Tibial nerve (tissue), 4 donors: ENCODE measurements at regions not wholly inside any gene's neighbourhood (a gene's known extent, or its start where the extent isn't known, plus 50 kb on each side); places are given as distances from the start of the nearest gene placed in this dataset.

ENCODE experiments used
- DNase-seq, 2 donors: peaks; one replicate each; pipeline ENCODE4 v3.0.0-alpha.2; 2019; ENCODE audit warnings: low spot score in 2 of 2
- H3K27ac ChIP-seq, 4 donors: fragments of 200-600 bp; sonication (generic) in 3 of 4; one replicate each; pipeline ENCODE4 v1.5.1; 2017 to 2019; ENCODE audit warnings: mild to moderate bottlenecking in 1 of 4
- H3K27me3 ChIP-seq, 2 donors: fragments of 200-600 bp; sonication (generic) in 1 of 2; one replicate each; pipeline versions ENCODE4 v1.5.1 to v1.6.0; 2017 to 2019
- H3K36me3 ChIP-seq, 3 donors: fragments of 200-600 bp; sonication (generic); one replicate each; pipeline ENCODE4 v1.5.1; 2018 to 2019
- H3K4me1 ChIP-seq, 4 donors: fragments of 200-600 bp; sonication (generic) in 3 of 4; one replicate each; pipeline ENCODE4 v1.5.1; 2017 to 2019
- H3K4me3 ChIP-seq, 4 donors: fragments of 200-600 bp; sonication (generic) in 3 of 4; one replicate each; pipeline ENCODE4 v1.5.1; 2017 to 2019; ENCODE audit warnings: mild to moderate bottlenecking in 1 of 4, moderate library complexity in 1 of 4
- H3K9me3 ChIP-seq, 4 donors: fragments of 200-600 bp; sonication (generic) in 3 of 4; one replicate each; pipeline ENCODE4 v1.5.1; 2017 to 2019
- CTCF ChIP-seq, 5 experiments: fragments of 200-600 bp in 3 of 5; fragments of 450-650 bp in 2 of 5; sonication (generic) in 3 of 5; IDR thresholded peaks; one replicate each; pipeline ENCODE4 v1.5.1; 2016 to 2019; ENCODE audit warnings: antibody characterized with exemption in 5 of 5, mild to moderate bottlenecking in 3 of 5, moderate library complexity in 2 of 5
- EP300 ChIP-seq, 2 donors: sonication (generic); formaldehyde crosslinking; IDR thresholded peaks; one replicate each; pipeline ENCODE4 v1.6.1; 2017; ENCODE audit warnings: antibody characterized with exemption in 2 of 2, mild to moderate bottlenecking in 1 of 2
- POLR2A ChIP-seq, 2 donors: fragments of 450-650 bp; IDR thresholded peaks; one replicate each; pipeline ENCODE4 v1.6.1; 2017; ENCODE audit warnings: antibody characterized with exemption in 2 of 2, mild to moderate bottlenecking in 2 of 2, moderate library complexity in 2 of 2
- WGBS, 2 donors: methylation state at CpG; one replicate each; pipeline ENCODE4 v1.1.5; 2018; 5-methylcytosine and 5-hydroxymethylcytosine counted together

DNA sequence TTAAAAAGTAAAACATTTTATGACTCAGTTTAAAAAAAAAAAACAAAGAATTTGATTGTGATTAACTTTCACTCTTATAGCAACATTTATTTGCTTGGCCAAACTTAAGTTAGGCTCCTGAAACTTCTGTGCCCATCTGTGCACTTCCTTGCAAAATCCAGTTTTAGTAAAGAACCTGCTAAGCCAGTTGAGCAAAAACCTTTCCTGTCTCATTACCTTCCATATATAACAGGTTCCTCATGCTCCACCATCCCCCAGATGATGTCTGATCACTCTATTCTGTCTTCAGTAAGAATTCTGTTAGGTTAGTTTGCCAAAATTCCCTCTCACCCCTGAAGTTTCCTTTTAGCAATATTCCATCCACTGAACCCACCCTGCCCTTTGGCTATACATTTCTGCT lies 1200.5 kb downstream of the C4orf33 start:
- TF ChIP-seq POLR2A (IDR thresholded peaks at IDR 0.05) (no peak), EP300 (IDR thresholded peaks at IDR 0.05) (no peak), CTCF (IDR thresholded peaks at IDR 0.05) (no peak)
- no peaks in the 10 kb centered on the region for H3K27me3 ChIP-seq

DNA sequence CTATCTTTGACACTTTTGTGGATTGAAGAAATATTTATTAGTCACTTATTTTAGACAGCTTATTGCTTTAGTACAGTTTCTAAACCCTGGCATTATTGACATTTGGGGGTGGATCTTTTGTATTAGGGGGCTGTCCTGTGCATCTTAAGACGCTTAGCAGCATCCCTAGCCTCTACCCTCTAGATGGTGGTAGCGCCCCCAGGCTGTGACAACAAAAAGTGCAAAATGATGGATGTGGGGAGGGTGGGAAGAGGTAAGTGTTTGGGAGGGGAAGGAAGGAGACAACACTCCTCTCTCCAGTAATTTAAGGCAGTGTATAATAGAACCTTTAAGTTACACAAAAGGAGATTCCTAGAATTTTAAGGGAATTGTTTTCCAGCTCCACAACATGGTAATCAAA lies 1210.6 kb downstream of the C4orf33 start:
- H3K4me1 ChIP-seq: no peaks in the 10 kb centered on the region
- H3K27me3 ChIP-seq: no peaks in the 10 kb centered on the region
- DNase-seq: no peak
- H3K27ac ChIP-seq: no peak overlapping the region
- no peaks in the 10 kb centered on the region for H3K9me3 ChIP-seq
- no peak for TF ChIP-seq EP300 (IDR thresholded peaks at IDR 0.05)
- TF ChIP-seq POLR2A (IDR thresholded peaks at IDR 0.05): no peak
- TF ChIP-seq CTCF (IDR thresholded peaks at IDR 0.05): no peak
- 69 to 70% methylated on average over 2 of the region's 2 CpGs for WGBS, 2 donors
- no peak overlapping the region for H3K4me3 ChIP-seq
- H3K36me3 ChIP-seq: no peaks in the 10 kb centered on the region

More for the DNA sequence above, 1200.5 kb downstream of the C4orf33 start:
- Histone ChIP-seq H3K4me1 (no peaks in the 10 kb centered on the region), H3K9me3 (peaks cover 0 to 4% (median 0%) of the 10 kb centered on the region in 4 donors), H3K4me3 (no peak overlapping the region), H3K27ac (no peak overlapping the region), H3K36me3 (no peaks in the 10 kb centered on the region)
- no peak for DNase-seq

DNA sequence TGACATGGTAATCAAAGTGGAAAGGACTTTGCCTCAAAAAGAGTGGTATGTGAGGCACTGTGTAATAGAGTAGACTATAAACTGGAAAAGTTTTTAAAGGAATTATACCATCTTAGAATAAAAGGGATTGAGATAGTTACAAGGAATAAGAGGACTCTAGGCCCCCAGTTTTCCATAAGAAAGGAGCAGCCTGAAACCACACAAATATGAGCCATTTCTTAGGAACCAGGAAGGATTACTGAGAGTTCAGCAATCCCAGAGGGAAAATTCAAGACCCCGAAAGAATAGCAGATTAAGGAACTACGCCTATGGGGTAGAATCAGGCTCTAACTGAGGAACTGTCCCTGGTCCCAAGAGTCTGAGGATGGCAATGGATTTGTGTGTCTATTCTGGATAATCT lies 1213.3 kb downstream of the C4orf33 start:
- Histone ChIP-seq H3K4me3 (no peak overlapping the region), H3K27ac (no peak overlapping the region), H3K36me3 (no peaks in the 10 kb centered on the region), H3K4me1 (no peaks in the 10 kb centered on the region), H3K27me3 (no peaks in the 10 kb centered on the region), H3K9me3 (no peaks in the 10 kb centered on the region)
- WGBS, 2 donors: 90 to 93% methylated on average over 2 of the region's 2 CpGs
- no peak for TF ChIP-seq EP300 (IDR thresholded peaks at IDR 0.05)
- no peak for TF ChIP-seq POLR2A (IDR thresholded peaks at IDR 0.05)
- no peak for TF ChIP-seq CTCF (IDR thresholded peaks at IDR 0.05)
- no peak for DNase-seq

- no peaks in the 10 kb centered on the region for H3K27me3 ChIP-seq
- no peaks in the 10 kb centered on the region for H3K36me3 ChIP-seq
- no peak overlapping the region for H3K27ac ChIP-seq
- TF ChIP-seq EP300 (IDR thresholded peaks at IDR 0.05) (no peak), POLR2A (IDR thresholded peaks at IDR 0.05) (no peak), CTCF (IDR thresholded peaks at IDR 0.05) (no peak)
- DNase-seq: no peak
- no peaks in the 10 kb centered on the region for H3K9me3 ChIP-seq
- H3K4me1 ChIP-seq: no peaks in the 10 kb centered on the region
- H3K4me3 ChIP-seq: no peak overlapping the region
Observed at GRCh38 chr4:130322439-130322838, 1226.5 kb downstream of the C4orf33 start.

DNA sequence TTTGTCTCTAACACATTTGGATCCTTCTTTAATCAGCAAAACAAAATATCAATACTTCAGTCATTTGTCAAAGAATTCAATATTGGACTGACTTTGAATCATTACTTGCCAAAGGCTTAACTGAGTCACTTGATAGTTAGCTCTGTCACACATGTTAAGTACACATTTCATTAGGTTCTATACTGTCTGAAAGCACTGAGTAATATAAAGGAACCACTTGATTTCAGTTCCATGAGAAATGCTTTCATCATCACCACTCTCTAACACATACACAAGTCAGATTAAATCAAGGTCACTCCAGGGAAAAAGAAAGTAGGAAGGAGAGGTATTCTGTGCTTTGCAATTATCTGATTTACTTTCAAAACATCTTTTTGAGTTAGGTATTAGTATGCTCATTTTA lies 1233.1 kb downstream of the C4orf33 start:
- H3K36me3 ChIP-seq: no peaks in the 10 kb centered on the region
- H3K4me3 ChIP-seq: no peak overlapping the region
- peaks cover 0 to 3% (median 0%) of the 10 kb centered on the region in 4 donors for H3K4me1 ChIP-seq
- no peaks in the 10 kb centered on the region for H3K9me3 ChIP-seq
- TF ChIP-seq EP300 (IDR thresholded peaks at IDR 0.05): no peak
- TF ChIP-seq POLR2A (IDR thresholded peaks at IDR 0.05): no peak
- TF ChIP-seq CTCF (IDR thresholded peaks at IDR 0.05): no peak
- H3K27me3 ChIP-seq: no peaks in the 10 kb centered on the region
- no peak overlapping the region for H3K27ac ChIP-seq
- no peak for DNase-seq
